Keratinocyte (primary cell): ENCODE measurements at regions not wholly inside any gene's neighbourhood (a gene's known extent, or its start where the extent isn't known, plus 50 kb on each side); places are given as distances from the start of the nearest gene placed in this dataset.

Source experiments
- DNase-seq: peaks from one replicate; pipeline ENCODE4 v3.0.0-alpha.2; 2011; ENCODE audit warnings: low read depth, missing footprints, low spot score
- FAIRE-seq: peaks from 2 replicates; lab custom pipeline; 2011; peaks lifted over from hg19 to GRCh38; lab: Jason Lieb, UNC
- H2AFZ ChIP-seq: 2 replicates; pipeline ENCODE4 v1.6.0; 2012; ENCODE audit warnings: low read length, control low read depth, inconsistent platforms; ENCODE audit not compliant: control insufficient read depth
- H3K27ac ChIP-seq: 2 replicates; pipeline ENCODE4 v1.5.1; 2011; ENCODE audit warnings: low read length; ENCODE audit not compliant: control insufficient read depth, insufficient read depth
- H3K27me3 ChIP-seq: 3 replicates; pipeline ENCODE4 v1.6.0; 2011; ENCODE audit warnings: low read length; ENCODE audit not compliant: control insufficient read depth, insufficient read depth; ENCODE audit errors: extremely low read depth
- H3K36me3 ChIP-seq, 2 experiments: 2 replicates in 1 of 2; 3 replicates in 1 of 2; pipeline ENCODE4 v1.5.1; 2011; ENCODE audit warnings: low read length in 2 of 2, mild to moderate bottlenecking in 1 of 2; ENCODE audit not compliant: control insufficient read depth in 2 of 2, insufficient read depth in 2 of 2; ENCODE audit errors: extremely low read depth in 1 of 2
- H3K4me1 ChIP-seq: 3 replicates; pipeline ENCODE4 v1.5.1; 2011; ENCODE audit warnings: low read length; ENCODE audit not compliant: control insufficient read depth, insufficient read depth; ENCODE audit errors: extremely low read depth
- H3K4me2 ChIP-seq: 3 replicates; pipeline ENCODE4 v1.6.0; 2011; ENCODE audit warnings: low read depth, low read length; ENCODE audit not compliant: control insufficient read depth, insufficient read depth; ENCODE audit errors: extremely low read depth
- H3K4me3 ChIP-seq, 3 experiments: fragments of 200-600 bp in 1 of 3; sonication (generic) in 1 of 3; 2 replicates in 2 of 3; 3 replicates in 1 of 3; pipeline ENCODE4 v1.5.1; 2011 to 2016; ENCODE audit warnings: low read length in 3 of 3, mild to moderate bottlenecking in 3 of 3, control low read depth in 2 of 3, inconsistent platforms in 1 of 3, low read depth in 1 of 3, mixed read lengths in 1 of 3, mixed run types in 1 of 3, moderate library complexity in 1 of 3; ENCODE audit not compliant: control insufficient read depth in 2 of 3, insufficient read depth in 2 of 3; ENCODE audit errors: extremely low read depth in 1 of 3
- H3K79me2 ChIP-seq: 2 replicates; pipeline ENCODE4 v1.6.0; 2012; ENCODE audit warnings: low read length; ENCODE audit not compliant: control insufficient read depth, insufficient read depth
- H3K9ac ChIP-seq: 3 replicates; pipeline ENCODE4 v1.6.0; 2011; ENCODE audit warnings: low read length; ENCODE audit not compliant: control insufficient read depth, insufficient read depth; ENCODE audit errors: extremely low read depth
- H3K9me1 ChIP-seq: 3 replicates; pipeline ENCODE4 v1.6.0; 2011; ENCODE audit warnings: low read length; ENCODE audit not compliant: control insufficient read depth, insufficient read depth; ENCODE audit errors: extremely low read depth
- H3K9me3 ChIP-seq: 2 replicates; pipeline ENCODE4 v1.5.1; 2012; ENCODE audit warnings: low read depth, low read length; ENCODE audit not compliant: control insufficient read depth
- H4K20me1 ChIP-seq: 3 replicates; pipeline ENCODE4 v1.6.0; 2011; ENCODE audit warnings: low read length; ENCODE audit not compliant: control insufficient read depth, insufficient read depth; ENCODE audit errors: extremely low read depth
- EZH2 ChIP-seq: IDR thresholded peaks from one replicate; pipeline ENCODE4 v1.6.1; 2012; ENCODE audit warnings: inconsistent platforms, mild to moderate bottlenecking, low read length, moderate library complexity
- dilution Hi-C: fragments of 300-500 bp; cut with MboI; formaldehyde crosslinking; loops from one replicate; pipeline ENCODE4 v1.7.0; 2020; ENCODE audit warnings: low sequenced_read_pairs; ENCODE audit not compliant: extremely low pct_ligation_motif_present
- TF ChIP-seq, protein P1 (sequence below), 3 experiments: IDR thresholded peaks in 1 of 3; conservative IDR thresholded peaks in 1 of 3; optimal IDR thresholded peaks in 1 of 3; 2 replicates in 2 of 3; 3 replicates in 1 of 3; pipeline versions ENCODE3 to v1.5.1; 2011; ENCODE audit warnings: low read length in 3 of 3, mild to moderate bottlenecking in 3 of 3, moderate library complexity in 2 of 3, control low read depth in 1 of 3, inconsistent platforms in 1 of 3; ENCODE audit not compliant: insufficient read depth in 2 of 3; ENCODE audit errors: extremely low read depth in 1 of 3

DNA sequence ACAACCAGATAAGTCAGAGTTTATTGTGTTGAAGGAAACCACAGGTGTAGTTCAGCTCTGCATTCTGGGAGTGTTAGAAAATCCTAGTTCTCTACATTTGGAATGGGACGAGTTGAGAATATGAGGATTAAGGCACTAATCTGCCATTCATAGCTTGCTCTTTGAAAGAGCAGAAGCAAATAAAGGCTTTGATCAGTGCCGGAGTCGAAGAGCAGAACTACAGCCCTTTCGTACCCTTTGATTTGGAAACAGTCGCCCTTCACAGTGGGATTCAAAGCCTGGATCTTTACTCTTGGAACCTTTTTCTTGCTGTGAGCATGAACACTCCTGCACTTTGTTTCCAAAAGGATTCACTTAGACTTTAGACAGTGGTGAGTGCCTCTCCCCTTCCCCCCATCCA, 523.9 kb upstream of the POU3F2 start:
- no peaks in the 10 kb centered on the region for H3K4me1 ChIP-seq
- TF ChIP-seq, protein P1, sequence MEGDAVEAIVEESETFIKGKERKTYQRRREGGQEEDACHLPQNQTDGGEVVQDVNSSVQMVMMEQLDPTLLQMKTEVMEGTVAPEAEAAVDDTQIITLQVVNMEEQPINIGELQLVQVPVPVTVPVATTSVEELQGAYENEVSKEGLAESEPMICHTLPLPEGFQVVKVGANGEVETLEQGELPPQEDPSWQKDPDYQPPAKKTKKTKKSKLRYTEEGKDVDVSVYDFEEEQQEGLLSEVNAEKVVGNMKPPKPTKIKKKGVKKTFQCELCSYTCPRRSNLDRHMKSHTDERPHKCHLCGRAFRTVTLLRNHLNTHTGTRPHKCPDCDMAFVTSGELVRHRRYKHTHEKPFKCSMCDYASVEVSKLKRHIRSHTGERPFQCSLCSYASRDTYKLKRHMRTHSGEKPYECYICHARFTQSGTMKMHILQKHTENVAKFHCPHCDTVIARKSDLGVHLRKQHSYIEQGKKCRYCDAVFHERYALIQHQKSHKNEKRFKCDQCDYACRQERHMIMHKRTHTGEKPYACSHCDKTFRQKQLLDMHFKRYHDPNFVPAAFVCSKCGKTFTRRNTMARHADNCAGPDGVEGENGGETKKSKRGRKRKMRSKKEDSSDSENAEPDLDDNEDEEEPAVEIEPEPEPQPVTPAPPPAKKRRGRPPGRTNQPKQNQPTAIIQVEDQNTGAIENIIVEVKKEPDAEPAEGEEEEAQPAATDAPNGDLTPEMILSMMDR (optimal IDR thresholded peaks at IDR 0.05 in 1 of 3, IDR thresholded peaks at IDR 0.05 in 1 of 3, conservative IDR thresholded peaks at IDR 0.05 in 1 of 3; ENCODE audit: extremely low read depth in 1 of 3, insufficient read depth in 2 of 3, low read length in 3 of 3), result no peak
- no peak for TF ChIP-seq EZH2
- no peaks in the 10 kb centered on the region for H3K27me3 ChIP-seq
- no peaks in the 10 kb centered on the region for H3K36me3 ChIP-seq
- H4K20me1 ChIP-seq, result no peaks in the 10 kb centered on the region
- no peaks in the 10 kb centered on the region for H3K9me1 ChIP-seq
- H2AFZ ChIP-seq, result no peak overlapping the region
- H3K27ac ChIP-seq, result no peak overlapping the region
- dilution Hi-C loops, result no loop called here
- DNase-seq, result no peak
- FAIRE-seq, result no peak
- H3K9me3 ChIP-seq, result no peaks in the 10 kb centered on the region
- H3K4me3 ChIP-seq, result no peak overlapping the region
- H3K4me2 ChIP-seq, result no peak overlapping the region
- no peak overlapping the region for H3K9ac ChIP-seq
- H3K79me2 ChIP-seq, result no peaks in the 10 kb centered on the region

- Histone ChIP-seq H3K79me2 (no peaks in the 10 kb centered on the region), H3K9ac (no peak overlapping the region), H3K9me1 (no peaks in the 10 kb centered on the region), H2AFZ (no peak overlapping the region), H3K4me1 (no peaks in the 10 kb centered on the region), H3K4me2 (no peak overlapping the region), H3K9me3 (no peaks in the 10 kb centered on the region), H3K27ac (no peak overlapping the region), H3K27me3 (no peaks in the 10 kb centered on the region), H4K20me1 (no peaks in the 10 kb centered on the region), H3K36me3 (no peaks in the 10 kb centered on the region), H3K4me3 (no peak overlapping the region)
- dilution Hi-C loops, result no loop called here
- DNase-seq, result no peak
- TF ChIP-seq, protein P1 (optimal IDR thresholded peaks at IDR 0.05 in 1 of 3, IDR thresholded peaks at IDR 0.05 in 1 of 3, conservative IDR thresholded peaks at IDR 0.05 in 1 of 3; ENCODE audit: extremely low read depth in 1 of 3, insufficient read depth in 2 of 3, low read length in 3 of 3), result no peak
- TF ChIP-seq EZH2, result no peak
- FAIRE-seq, result no peak
Observed at GRCh38 chr6:98323605-98324004, 510.8 kb upstream of the POU3F2 start.
